Trophoblast cell (in vitro differentiated cells and primary cell): ENCODE measurements at regions not wholly inside any gene's neighbourhood (a gene's known extent, or its start where the extent isn't known, plus 50 kb on each side); places are given as distances from the start of the nearest gene placed in this dataset.

Source experiments
- DNase-seq, 2 donors: peaks; one replicate each; pipeline ENCODE4 v3.0.0-alpha.2; 2016
- H2AFZ ChIP-seq: 2 replicates; pipeline ENCODE4 v1.6.1; 2013; ENCODE audit warnings: low read length, moderate library complexity, mild to moderate bottlenecking; ENCODE audit not compliant: insufficient read depth, poor library complexity
- H2AK5ac ChIP-seq: 2 replicates; pipeline ENCODE4 v1.6.1; 2013; ENCODE audit warnings: mild to moderate bottlenecking, low read length
- H2BK120ac ChIP-seq: 2 replicates; pipeline ENCODE4 v1.6.1; 2013; ENCODE audit warnings: low read length, mild to moderate bottlenecking, moderate library complexity; ENCODE audit not compliant: insufficient read depth, poor library complexity
- H2BK12ac ChIP-seq: 2 replicates; pipeline ENCODE4 v1.6.1; 2013; ENCODE audit warnings: mild to moderate bottlenecking, low read length, moderate library complexity
- H2BK5ac ChIP-seq: 2 replicates; pipeline ENCODE4 v1.6.1; 2013; ENCODE audit warnings: low read length, low read depth, moderate library complexity, mild to moderate bottlenecking; ENCODE audit not compliant: poor library complexity
- H3K14ac ChIP-seq: 2 replicates; pipeline ENCODE4 v1.6.1; 2013; ENCODE audit warnings: mild to moderate bottlenecking, low read length
- H3K18ac ChIP-seq: 2 replicates; pipeline ENCODE4 v1.6.1; 2013; ENCODE audit warnings: mild to moderate bottlenecking, low read length
- H3K23ac ChIP-seq: 2 replicates; pipeline ENCODE4 v1.6.1; 2013; ENCODE audit warnings: low read length
- H3K27ac ChIP-seq: 2 replicates; pipeline ENCODE4 v1.5.1; 2013; ENCODE audit warnings: low read depth, mild to moderate bottlenecking, inconsistent platforms, low read length, moderate library complexity
- H3K27me3 ChIP-seq: 2 replicates; pipeline ENCODE4 v1.6.1; 2013; ENCODE audit warnings: inconsistent platforms, mild to moderate bottlenecking, low read length, moderate library complexity; ENCODE audit not compliant: insufficient read depth
- H3K36me3 ChIP-seq, 2 experiments: 1 replicate in 1 of 2; 2 replicates in 1 of 2; pipeline ENCODE4 v1.6.1; 2013; ENCODE audit warnings: low read length in 2 of 2, mild to moderate bottlenecking in 2 of 2, moderate library complexity in 1 of 2; ENCODE audit not compliant: insufficient read depth in 2 of 2, control insufficient read depth in 1 of 2
- H3K4ac ChIP-seq: 2 replicates; pipeline ENCODE4 v1.6.1; 2013; ENCODE audit warnings: low read depth, mild to moderate bottlenecking, low read length, moderate library complexity
- H3K4me1 ChIP-seq, 2 experiments: 1 replicate in 1 of 2; 2 replicates in 1 of 2; pipeline ENCODE4 v1.6.1; 2013; ENCODE audit warnings: low read length in 2 of 2, mild to moderate bottlenecking in 2 of 2, moderate library complexity in 1 of 2; ENCODE audit not compliant: insufficient read depth in 2 of 2, control insufficient read depth in 1 of 2
- H3K4me2 ChIP-seq: 2 replicates; pipeline ENCODE4 v1.6.1; 2013; ENCODE audit warnings: inconsistent platforms, mild to moderate bottlenecking, low read length, moderate library complexity
- H3K4me3 ChIP-seq: 2 replicates; pipeline ENCODE4 v1.5.1; 2013; ENCODE audit warnings: mild to moderate bottlenecking, low read depth, low read length, inconsistent platforms
- H3K79me1 ChIP-seq: one replicate; pipeline ENCODE4 v1.6.1; 2013; ENCODE audit warnings: low read length
- H3K79me2 ChIP-seq: 2 replicates; pipeline ENCODE4 v1.6.1; 2013; ENCODE audit warnings: low read length, mild to moderate bottlenecking; ENCODE audit not compliant: control insufficient read depth, insufficient read depth, poor library complexity
- H3K9ac ChIP-seq: 2 replicates; pipeline ENCODE4 v1.6.1; 2013; ENCODE audit warnings: mild to moderate bottlenecking, low read length
- H3K9me3 ChIP-seq: 2 replicates; pipeline ENCODE4 v1.6.1; 2013; ENCODE audit warnings: low read depth, mild to moderate bottlenecking, control low read depth, inconsistent platforms, low read length; ENCODE audit not compliant: insufficient read depth
- H4K12ac ChIP-seq: 2 replicates; pipeline ENCODE4 v1.6.1; 2013; ENCODE audit warnings: low read depth, mild to moderate bottlenecking, low read length, moderate library complexity
- H4K8ac ChIP-seq: 2 replicates; pipeline ENCODE4 v1.6.1; 2013; ENCODE audit warnings: low read depth, mild to moderate bottlenecking, low read length, moderate library complexity
- H4K91ac ChIP-seq: one replicate; pipeline ENCODE4 v1.6.1; 2013; ENCODE audit warnings: low read depth, mild to moderate bottlenecking, low read length, moderate library complexity
- WGBS: extraction: QIAGEN DNeasy Blood & Tissue Kit; methylation state at CpG from one replicate; pipeline ENCODE4 v1.1.7; 2013; ENCODE audit warnings: missing lambda C conversion rate; ENCODE audit not compliant: insufficient read length, insufficient coverage; ENCODE audit errors: extremely low coverage; 5-methylcytosine and 5-hydroxymethylcytosine counted together

GRCh38 chr5:117332341-117332740, 757.7 kb upstream of the SEMA6A start:
- Histone ChIP-seq H2BK120ac (no peak overlapping the region), H3K23ac (no peak overlapping the region), H4K12ac (no peak overlapping the region), H2AK5ac (no peak overlapping the region), H3K4me2 (no peak overlapping the region), H3K4me3 (no peak overlapping the region), H3K4me1 (no peaks in the 10 kb centered on the region), H3K27me3 (no peaks in the 10 kb centered on the region), H3K9ac (no peak overlapping the region), H2AFZ (no peak overlapping the region), H2BK5ac (no peak overlapping the region), H3K36me3 (no peaks in the 10 kb centered on the region), H3K4ac (no peak overlapping the region), H4K8ac (no peak overlapping the region), H3K18ac (no peak overlapping the region), H2BK12ac (no peak overlapping the region), H3K79me1 (no peaks in the 10 kb centered on the region), H3K14ac (no peak overlapping the region), H3K9me3 (no peaks in the 10 kb centered on the region), H4K91ac (no peak overlapping the region), H3K79me2 (no peaks in the 10 kb centered on the region), H3K27ac (no peak overlapping the region)
- no CpG with 5 or more reads among the region's 1 CpG for WGBS
- DNase-seq = no peak

GRCh38 chr5:117327511-117327910, 752.9 kb upstream of the SEMA6A start:
- no peak overlapping the region for H2AK5ac ChIP-seq
- no peak overlapping the region for H3K18ac ChIP-seq
- no peaks in the 10 kb centered on the region for H3K79me1 ChIP-seq
- no peak overlapping the region for H3K9ac ChIP-seq
- no peak overlapping the region for H4K8ac ChIP-seq
- H3K4ac ChIP-seq = no peak overlapping the region
- H3K36me3 ChIP-seq = no peaks in the 10 kb centered on the region
- no peaks in the 10 kb centered on the region for H3K4me1 ChIP-seq
- no peak overlapping the region for H2AFZ ChIP-seq
- H3K4me2 ChIP-seq = no peak overlapping the region
- no peaks in the 10 kb centered on the region for H3K79me2 ChIP-seq
- H3K9me3 ChIP-seq = no peaks in the 10 kb centered on the region
- H4K12ac ChIP-seq = no peak overlapping the region
- no peak overlapping the region for H4K91ac ChIP-seq
- H3K14ac ChIP-seq = no peak overlapping the region
- H2BK120ac ChIP-seq = no peak overlapping the region
- no peak overlapping the region for H2BK12ac ChIP-seq
- no peaks in the 10 kb centered on the region for H3K27me3 ChIP-seq
- H3K23ac ChIP-seq = no peak overlapping the region
- no peak overlapping the region for H2BK5ac ChIP-seq
- no peak for DNase-seq
- H3K4me3 ChIP-seq = no peak overlapping the region
- no CpG with 5 or more reads among the region's 1 CpG for WGBS
- no peak overlapping the region for H3K27ac ChIP-seq

- Histone ChIP-seq H3K79me1 (no peaks in the 10 kb centered on the region), H3K79me2 (no peaks in the 10 kb centered on the region), H2BK5ac (no peak overlapping the region), H3K9me3 (no peaks in the 10 kb centered on the region), H2AFZ (no peak overlapping the region), H4K8ac (no peak overlapping the region), H3K36me3 (no peaks in the 10 kb centered on the region), H3K23ac (no peak overlapping the region), H3K18ac (no peak overlapping the region), H3K27me3 (no peaks in the 10 kb centered on the region), H2AK5ac (no peak overlapping the region), H3K4me1 (no peaks in the 10 kb centered on the region), H3K4me3 (no peak overlapping the region), H3K9ac (no peak overlapping the region), H4K91ac (no peak overlapping the region), H3K27ac (no peak overlapping the region), H3K4me2 (no peak overlapping the region), H3K4ac (no peak overlapping the region), H4K12ac (no peak overlapping the region), H2BK12ac (no peak overlapping the region), H2BK120ac (no peak overlapping the region), H3K14ac (no peak overlapping the region)
- DNase-seq = no peak
- WGBS = no CpG with 5 or more reads among the region's 2 CpGs
Observed at GRCh38 chr5:117326997-117327396, 752.4 kb upstream of the SEMA6A start.

GRCh38 chr5:117318528-117318927, 743.9 kb upstream of the SEMA6A start:
- no peaks in the 10 kb centered on the region for H3K36me3 ChIP-seq
- no peak overlapping the region for H3K23ac ChIP-seq
- no CpG with 5 or more reads among the region's 2 CpGs for WGBS
- no peak overlapping the region for H3K4ac ChIP-seq
- H3K4me1 ChIP-seq = no peaks in the 10 kb centered on the region
- H3K27me3 ChIP-seq = no peaks in the 10 kb centered on the region
- H3K4me2 ChIP-seq = no peak overlapping the region
- no peak overlapping the region for H4K91ac ChIP-seq
- H3K79me2 ChIP-seq = no peaks in the 10 kb centered on the region
- H2BK12ac ChIP-seq = no peak overlapping the region
- no peak overlapping the region for H3K4me3 ChIP-seq
- H3K27ac ChIP-seq = no peak overlapping the region
- H2BK120ac ChIP-seq = no peak overlapping the region
- no peak overlapping the region for H3K18ac ChIP-seq
- no peak for DNase-seq
- H4K12ac ChIP-seq = no peak overlapping the region
- no peak overlapping the region for H2AK5ac ChIP-seq
- H2AFZ ChIP-seq = no peak overlapping the region
- H3K79me1 ChIP-seq = no peaks in the 10 kb centered on the region
- no peak overlapping the region for H4K8ac ChIP-seq
- H3K9ac ChIP-seq = no peak overlapping the region
- H2BK5ac ChIP-seq = no peak overlapping the region
- H3K9me3 ChIP-seq = no peaks in the 10 kb centered on the region
- H3K14ac ChIP-seq = no peak overlapping the region
